Ovary (tissue), 7 donors: ENCODE measurements at regions not wholly inside any gene's neighbourhood (a gene's known extent, or its start where the extent isn't known, plus 50 kb on each side); places are given as distances from the start of the nearest gene placed in this dataset.

Experiments
- DNase-seq, 5 donors: peaks; one replicate each; pipeline ENCODE4 v3.0.0-alpha.2; 2019 to 2020
- H3K27ac ChIP-seq, 2 donors: fragments of 200-600 bp; one replicate each; pipeline versions ENCODE4 v1.5.1 to v1.8.0; 2019 to 2022
- H3K27me3 ChIP-seq: fragments of 200-600 bp; one replicate; pipeline ENCODE4 v1.8.0; 2022
- H3K36me3 ChIP-seq: fragments of 200-600 bp; sonication (generic); one replicate; pipeline ENCODE4 v1.5.1; 2019
- H3K4me1 ChIP-seq: one replicate; pipeline ENCODE4 v1.8.1; 2013; ENCODE audit warnings: mild to moderate bottlenecking, moderate library complexity; ENCODE audit not compliant: insufficient read depth
- H3K4me3 ChIP-seq: fragments of 200-600 bp; sonication (generic); one replicate; pipeline ENCODE4 v1.5.1; 2017
- H3K9me3 ChIP-seq, 2 donors: fragments of 200-600 bp in 1 of 2; sonication (generic) in 1 of 2; one replicate each; pipeline versions ENCODE4 v1.5.1 to v1.8.1; 2013 to 2019; ENCODE audit warnings: mild to moderate bottlenecking in 1 of 2, moderate library complexity in 1 of 2
- EP300 ChIP-seq: sonication (generic); formaldehyde crosslinking; IDR thresholded peaks from one replicate; pipeline ENCODE4 v1.6.1; 2017; ENCODE audit warnings: antibody characterized with exemption
- POLR2A ChIP-seq: fragments of 450-650 bp; IDR thresholded peaks from one replicate; pipeline ENCODE4 v1.6.1; 2017; ENCODE audit warnings: antibody characterized with exemption, mild to moderate bottlenecking, moderate library complexity
- WGBS, 3 donors: extraction: QIAGEN DNeasy Blood & Tissue Kit in 1 of 3; methylation state at CpG; one replicate each; pipeline versions ENCODE4 v1.1.5 to v1.1.7; 2013 to 2017; 5-methylcytosine and 5-hydroxymethylcytosine counted together
- intact Hi-C, 4 donors: fragments of 100-400 bp; cut with DNase I; formaldehyde crosslinking; loops; one replicate each; pipeline versions ENCODE4 v1.11.0 to v1.15.1; 2022 to 2023
- TF ChIP-seq, protein P1 (sequence below), 3 donors: fragments of 450-650 bp in 2 of 3; fragments of 200-600 bp in 1 of 3; IDR thresholded peaks; one replicate each; pipeline versions ENCODE4 v1.5.1 to v1.8.0; 2016 to 2022; ENCODE audit warnings: antibody characterized with exemption in 3 of 3, mild to moderate bottlenecking in 1 of 3
- donor health status: DM: no; HTN: no; CAD: no; lungs with moderate emphysema.
- donor health status: DM: no; HTN: no; CAD: no.
- donor health status: Bipolar disorder and iron deficiency.
- donor health status: DM: no; HTN: no; CAD: no.
- donor health status: DM: yes; HTN: yes; CAD: no.

DNA sequence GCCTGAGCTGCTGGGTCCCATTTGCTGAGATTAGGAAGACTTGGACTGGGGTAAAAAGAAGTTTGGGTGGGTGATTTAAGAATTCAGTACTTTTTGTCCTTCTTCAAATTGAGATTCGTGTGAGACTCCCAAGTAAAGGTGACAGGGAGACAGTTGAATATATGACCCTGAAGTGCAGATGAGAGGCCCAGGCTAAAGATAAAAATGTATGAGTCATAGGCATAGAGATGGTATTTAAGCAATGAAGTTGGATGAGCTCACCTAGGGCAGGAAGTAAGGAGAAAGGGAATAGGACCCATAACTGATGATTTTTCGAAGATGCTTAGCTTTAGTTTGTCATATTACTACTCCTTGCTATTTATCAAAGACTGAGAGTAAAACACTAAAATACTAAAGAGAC lies 255.9 kb upstream of the ADRA1B start:
- intact Hi-C loops, result no loop called here
- WGBS, 3 donors, result 59 to 73% (median 70%) methylated on average over 2 of the region's 2 CpGs
- TF ChIP-seq, protein P1, sequence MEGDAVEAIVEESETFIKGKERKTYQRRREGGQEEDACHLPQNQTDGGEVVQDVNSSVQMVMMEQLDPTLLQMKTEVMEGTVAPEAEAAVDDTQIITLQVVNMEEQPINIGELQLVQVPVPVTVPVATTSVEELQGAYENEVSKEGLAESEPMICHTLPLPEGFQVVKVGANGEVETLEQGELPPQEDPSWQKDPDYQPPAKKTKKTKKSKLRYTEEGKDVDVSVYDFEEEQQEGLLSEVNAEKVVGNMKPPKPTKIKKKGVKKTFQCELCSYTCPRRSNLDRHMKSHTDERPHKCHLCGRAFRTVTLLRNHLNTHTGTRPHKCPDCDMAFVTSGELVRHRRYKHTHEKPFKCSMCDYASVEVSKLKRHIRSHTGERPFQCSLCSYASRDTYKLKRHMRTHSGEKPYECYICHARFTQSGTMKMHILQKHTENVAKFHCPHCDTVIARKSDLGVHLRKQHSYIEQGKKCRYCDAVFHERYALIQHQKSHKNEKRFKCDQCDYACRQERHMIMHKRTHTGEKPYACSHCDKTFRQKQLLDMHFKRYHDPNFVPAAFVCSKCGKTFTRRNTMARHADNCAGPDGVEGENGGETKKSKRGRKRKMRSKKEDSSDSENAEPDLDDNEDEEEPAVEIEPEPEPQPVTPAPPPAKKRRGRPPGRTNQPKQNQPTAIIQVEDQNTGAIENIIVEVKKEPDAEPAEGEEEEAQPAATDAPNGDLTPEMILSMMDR (IDR thresholded peaks at IDR 0.05), result no peak
- TF ChIP-seq POLR2A (no peak), EP300 (no peak)
- H3K4me3 ChIP-seq, result no peak overlapping the region
- H3K4me1 ChIP-seq, result no peaks in the 10 kb centered on the region
- H3K36me3 ChIP-seq, result no peaks in the 10 kb centered on the region
- DNase-seq, result no peak
- H3K27ac ChIP-seq, result no peak overlapping the region
- H3K9me3 ChIP-seq, result no peaks in the 10 kb centered on the region
- H3K27me3 ChIP-seq, result no peaks in the 10 kb centered on the region

DNA sequence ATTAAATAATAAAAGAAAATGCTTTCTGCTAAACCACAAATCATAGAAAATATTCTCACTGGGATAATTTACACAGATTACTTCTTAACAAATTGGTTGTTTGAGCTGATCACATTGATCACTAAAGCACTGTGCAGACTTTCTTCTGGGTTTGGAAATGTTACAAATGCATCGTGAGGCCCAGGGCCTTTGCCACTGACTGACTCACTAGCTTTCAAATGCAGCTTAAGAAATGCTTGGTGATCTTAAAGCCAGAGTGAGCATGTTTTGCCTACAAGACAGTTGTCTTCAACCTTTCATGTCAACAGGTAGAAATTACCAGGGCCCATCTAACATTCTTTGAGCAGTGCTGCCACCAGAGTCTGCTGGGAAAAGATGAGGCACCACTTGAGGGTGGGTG lies 252.3 kb upstream of the ADRA1B start:
- TF ChIP-seq, protein P1 (IDR thresholded peaks at IDR 0.05), result no peak
- TF ChIP-seq EP300 (no peak), POLR2A (no peak)

GRCh38 chr5:159667286-159667685 lies 249.0 kb upstream of the ADRA1B start:
- 47 to 56% (median 51%) methylated on average over 2 of the region's 2 CpGs for WGBS, 3 donors
- TF ChIP-seq EP300 (no peak), POLR2A (no peak)
- TF ChIP-seq, protein P1 (IDR thresholded peaks at IDR 0.05), result no peak
- H3K27me3 ChIP-seq, result no peaks in the 10 kb centered on the region
- H3K9me3 ChIP-seq, result no peaks in the 10 kb centered on the region
- H3K4me1 ChIP-seq, result no peaks in the 10 kb centered on the region
- intact Hi-C loops, result no loop called here
- H3K27ac ChIP-seq, result no peak overlapping the region
- no peak overlapping the region for H3K4me3 ChIP-seq
- H3K36me3 ChIP-seq, result no peaks in the 10 kb centered on the region
- no peak for DNase-seq

More for the DNA sequence above, 252.3 kb upstream of the ADRA1B start:
- WGBS, 3 donors, result 83 to 90% (median 89%) methylated on average over 1 of the region's 1 CpG
- Histone ChIP-seq H3K27ac (no peak overlapping the region), H3K36me3 (no peaks in the 10 kb centered on the region), H3K9me3 (no peaks in the 10 kb centered on the region), H3K4me1 (no peaks in the 10 kb centered on the region), H3K27me3 (no peaks in the 10 kb centered on the region), H3K4me3 (no peak overlapping the region)
- DNase-seq, result no peak
- intact Hi-C loops, result no loop called here

DNA sequence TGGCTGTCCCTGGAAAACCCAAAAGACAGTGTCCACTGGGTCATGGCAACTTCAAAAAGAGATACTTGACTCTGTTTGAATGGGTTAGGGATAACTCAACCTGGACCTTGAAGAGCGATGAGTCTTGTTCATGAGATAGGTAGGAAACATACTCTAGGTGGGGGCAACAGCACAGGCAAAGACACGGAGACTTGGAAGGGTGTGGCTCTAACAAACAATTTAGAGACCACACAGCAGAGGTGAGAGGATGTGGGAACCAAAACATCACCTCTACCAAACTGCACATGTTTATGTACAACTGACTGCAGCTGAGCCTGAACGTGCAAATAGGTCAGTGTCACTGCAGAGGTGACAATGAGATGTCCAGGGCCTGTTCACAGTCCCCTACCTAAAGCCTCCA lies 247.7 kb upstream of the ADRA1B start:
- no peaks in the 10 kb centered on the region for H3K4me1 ChIP-seq
- H3K4me3 ChIP-seq, result no peak overlapping the region
- no peaks in the 10 kb centered on the region for H3K27me3 ChIP-seq
- TF ChIP-seq, protein P1 (IDR thresholded peaks at IDR 0.05), result no peak
- no peak for TF ChIP-seq EP300
- TF ChIP-seq POLR2A, result no peak
- H3K27ac ChIP-seq, result no peak overlapping the region
- intact Hi-C loops, result no loop called here
- 43 to 75% (median 73%) methylated on average over 3 of the region's 3 CpGs for WGBS, 3 donors
- DNase-seq, result no peak
- no peaks in the 10 kb centered on the region for H3K36me3 ChIP-seq
- H3K9me3 ChIP-seq, result peaks cover 0 to 4% of the 10 kb centered on the region in 2 donors

DNA sequence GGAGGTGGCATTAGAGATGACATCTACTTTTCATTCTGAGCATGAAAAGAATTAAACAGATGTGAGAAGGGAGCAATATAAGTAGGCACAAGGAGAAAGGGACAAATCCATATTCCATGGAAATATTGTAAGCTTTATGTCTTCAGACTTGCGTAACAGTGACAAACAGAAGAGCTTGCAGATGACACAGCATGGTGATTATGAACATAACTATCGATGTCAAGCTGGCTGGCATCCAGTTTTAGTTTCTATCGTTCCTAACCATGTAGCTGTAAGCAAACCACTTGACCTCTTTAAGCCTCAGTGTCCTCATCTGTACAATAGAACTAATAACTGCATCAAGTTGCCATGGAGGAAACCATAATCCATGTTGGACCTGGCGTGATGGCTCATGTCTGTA lies 246.7 kb upstream of the ADRA1B start:
- Histone ChIP-seq H3K27ac (no peak overlapping the region), H3K4me1 (no peaks in the 10 kb centered on the region), H3K4me3 (no peak overlapping the region), H3K36me3 (no peaks in the 10 kb centered on the region), H3K27me3 (no peaks in the 10 kb centered on the region), H3K9me3 (peaks cover 0 to 4% of the 10 kb centered on the region in 2 donors)
- intact Hi-C loops, result no loop called here
- 87 to 95% (median 88%) methylated on average over 4 of the region's 4 CpGs for whole genome bisulfite sequencing, 3 donors
- no peak for DNase-seq
- TF ChIP-seq POLR2A, result no peak
- TF ChIP-seq EP300, result no peak
- TF ChIP-seq, protein P1 (IDR thresholded peaks at IDR 0.05), result no peak
